Nephron progenitor cell (in vitro differentiated cells): ENCODE measurements at regions not wholly inside any gene's neighbourhood (a gene's known extent, or its start where the extent isn't known, plus 50 kb on each side); places are given as distances from the start of the nearest gene placed in this dataset.

Experiments
- DNase-seq: peaks from one replicate; pipeline ENCODE4 v3.0.0; 2021
- H3K27ac Mint-ChIP-seq: 2 replicates; pipeline ENCODE4 v1.8.0; 2021; ENCODE audit warnings: mild to moderate bottlenecking, moderate library complexity, mixed read lengths
- H3K27me3 Mint-ChIP-seq: 2 replicates; pipeline ENCODE4 v1.8.0; 2021; ENCODE audit warnings: mild to moderate bottlenecking, low read depth, mixed read lengths; ENCODE audit not compliant: poor library complexity
- H3K36me3 Mint-ChIP-seq: 2 replicates; pipeline ENCODE4 v1.8.0; 2021; ENCODE audit warnings: low read depth, mixed read lengths
- H3K4me1 Mint-ChIP-seq: 2 replicates; pipeline ENCODE4 v1.8.0; 2021; ENCODE audit warnings: mixed read lengths
- H3K4me3 Mint-ChIP-seq: 2 replicates; pipeline ENCODE4 v1.8.0; 2021; ENCODE audit warnings: mild to moderate bottlenecking, moderate library complexity, mixed read lengths
- H3K9me3 Mint-ChIP-seq: 2 replicates; pipeline ENCODE4 v1.8.0; 2021; ENCODE audit warnings: mild to moderate bottlenecking, moderate library complexity, mixed read lengths
- TF ChIP-seq, protein P1 (sequence below): fragments of 200-600 bp; sonication (generic); IDR thresholded peaks from 2 replicates; pipeline ENCODE4 v1.5.0; 2021; ENCODE audit warnings: antibody characterized with exemption

DNA sequence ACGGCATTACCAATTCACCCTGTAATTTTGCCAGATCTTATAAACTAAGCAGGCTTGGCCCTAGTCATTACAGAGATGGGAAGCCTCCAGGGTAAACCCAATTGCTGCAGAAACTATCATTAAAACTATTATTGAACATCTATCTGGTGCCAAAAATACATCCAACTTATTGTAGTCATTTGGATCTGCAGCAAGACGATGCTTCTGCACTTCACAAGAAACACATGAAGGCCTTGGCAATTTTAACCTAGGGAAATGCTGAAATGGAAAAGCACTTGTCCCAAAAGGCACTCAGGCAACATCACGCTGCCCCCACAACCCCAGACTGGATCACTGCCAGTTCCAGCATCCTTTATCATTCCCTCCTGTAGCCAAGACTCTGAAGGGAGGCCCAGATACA lies 85.3 kb upstream of the ACVR2A start:
- no peak for DNase-seq
- H3K27ac Mint-ChIP-seq: no peak overlapping the region
- no peaks in the 10 kb centered on the region for H3K27me3 Mint-ChIP-seq
- H3K9me3 Mint-ChIP-seq: peaks cover 12% of the 10 kb centered on the region
- TF ChIP-seq, protein P1, sequence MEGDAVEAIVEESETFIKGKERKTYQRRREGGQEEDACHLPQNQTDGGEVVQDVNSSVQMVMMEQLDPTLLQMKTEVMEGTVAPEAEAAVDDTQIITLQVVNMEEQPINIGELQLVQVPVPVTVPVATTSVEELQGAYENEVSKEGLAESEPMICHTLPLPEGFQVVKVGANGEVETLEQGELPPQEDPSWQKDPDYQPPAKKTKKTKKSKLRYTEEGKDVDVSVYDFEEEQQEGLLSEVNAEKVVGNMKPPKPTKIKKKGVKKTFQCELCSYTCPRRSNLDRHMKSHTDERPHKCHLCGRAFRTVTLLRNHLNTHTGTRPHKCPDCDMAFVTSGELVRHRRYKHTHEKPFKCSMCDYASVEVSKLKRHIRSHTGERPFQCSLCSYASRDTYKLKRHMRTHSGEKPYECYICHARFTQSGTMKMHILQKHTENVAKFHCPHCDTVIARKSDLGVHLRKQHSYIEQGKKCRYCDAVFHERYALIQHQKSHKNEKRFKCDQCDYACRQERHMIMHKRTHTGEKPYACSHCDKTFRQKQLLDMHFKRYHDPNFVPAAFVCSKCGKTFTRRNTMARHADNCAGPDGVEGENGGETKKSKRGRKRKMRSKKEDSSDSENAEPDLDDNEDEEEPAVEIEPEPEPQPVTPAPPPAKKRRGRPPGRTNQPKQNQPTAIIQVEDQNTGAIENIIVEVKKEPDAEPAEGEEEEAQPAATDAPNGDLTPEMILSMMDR: no peak
- H3K4me1 Mint-ChIP-seq: peaks cover 7% of the 10 kb centered on the region
- no peak overlapping the region for H3K4me3 Mint-ChIP-seq
- peaks cover 5% of the 10 kb centered on the region for H3K36me3 Mint-ChIP-seq

DNA sequence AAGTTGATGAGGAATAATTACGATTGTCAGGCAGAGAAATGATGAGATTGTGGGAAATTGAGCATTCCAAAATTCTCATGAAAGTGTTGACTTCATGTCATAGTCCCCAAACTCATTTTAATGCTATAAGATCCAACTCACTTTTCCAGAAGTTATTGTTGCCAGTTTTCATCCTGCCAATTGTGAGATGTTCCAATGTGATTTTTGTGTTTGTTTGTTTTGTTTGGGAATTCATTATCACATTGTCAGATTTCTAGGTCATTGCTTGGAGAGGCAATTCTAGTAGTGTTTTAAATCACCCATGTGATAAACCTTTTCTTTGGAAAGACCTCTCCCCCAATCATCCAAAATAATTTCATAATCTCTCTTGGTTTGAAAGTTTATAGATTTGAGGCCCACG lies 86.0 kb upstream of the ACVR2A start:
- H3K9me3 Mint-ChIP-seq: peaks cover 8% of the 10 kb centered on the region
- no peak for DNase-seq
- peaks cover 3% of the 10 kb centered on the region for H3K36me3 Mint-ChIP-seq
- no peak overlapping the region for H3K4me3 Mint-ChIP-seq
- H3K27me3 Mint-ChIP-seq: no peaks in the 10 kb centered on the region
- TF ChIP-seq, protein P1: no peak
- H3K4me1 Mint-ChIP-seq: peaks cover 7% of the 10 kb centered on the region
- no peak overlapping the region for H3K27ac Mint-ChIP-seq

DNA sequence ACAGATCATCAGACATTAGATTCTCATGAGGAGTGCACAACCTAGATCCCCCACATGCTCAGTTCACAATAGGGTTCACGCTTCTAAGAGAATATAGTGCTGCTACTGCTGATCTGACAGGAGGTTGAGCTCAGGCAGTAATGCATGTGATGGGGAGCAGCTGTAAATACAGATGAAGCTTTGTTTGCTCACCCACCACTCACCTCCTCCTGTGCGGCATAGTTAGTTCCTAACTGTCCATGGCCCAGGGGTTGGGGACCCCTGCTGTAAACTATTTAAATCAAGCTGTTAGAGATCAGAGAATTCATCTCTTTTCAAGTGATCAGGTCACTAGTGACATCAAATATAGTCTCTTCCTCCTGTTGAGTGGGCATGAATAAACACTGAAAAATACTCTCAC lies 88.8 kb upstream of the ACVR2A start:
- Mint-ChIP-seq H3K27me3 (no peaks in the 10 kb centered on the region), H3K36me3 (no peaks in the 10 kb centered on the region), H3K4me1 (peaks cover 7% of the 10 kb centered on the region), H3K9me3 (no peaks in the 10 kb centered on the region), H3K4me3 (no peak overlapping the region), H3K27ac (no peak overlapping the region)
- no peak for DNase-seq
- TF ChIP-seq, protein P1: no peak

DNA sequence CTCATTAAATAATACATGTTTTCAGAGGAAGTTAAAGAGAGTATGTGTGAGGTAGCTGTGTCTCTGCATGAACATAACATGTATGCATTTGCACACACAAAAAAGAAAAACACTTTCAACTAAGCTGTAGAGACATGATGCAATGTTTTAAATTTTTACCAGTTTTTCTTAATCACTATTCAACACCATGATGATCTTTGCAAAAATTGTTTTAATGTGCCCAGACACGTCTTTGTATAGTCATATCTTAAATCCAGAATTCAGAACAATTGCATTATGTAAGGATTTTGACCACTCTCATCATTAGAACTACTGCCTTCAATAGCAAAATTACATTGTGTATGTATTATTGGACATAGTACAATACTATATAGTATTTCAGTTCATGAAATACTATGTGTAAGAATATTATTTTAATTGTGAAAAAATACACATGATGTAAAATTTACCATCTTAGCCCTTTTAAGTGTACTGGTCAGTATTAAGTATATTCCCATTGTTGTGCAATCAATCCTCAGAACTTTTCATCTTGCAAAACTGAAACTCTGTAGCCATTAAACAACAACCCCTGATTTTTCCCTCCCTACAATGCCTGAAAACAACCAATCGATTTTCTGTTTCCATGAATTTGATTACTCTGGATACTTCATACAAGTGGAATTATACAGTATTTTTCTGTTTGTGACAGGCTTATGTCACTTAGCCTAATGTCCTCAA lies 104.5 kb upstream of the ACVR2A start:
- Mint-ChIP-seq H3K27me3 (no peaks in the 10 kb centered on the region), H3K9me3 (peaks cover 6% of the 10 kb centered on the region), H3K4me3 (no peak overlapping the region), H3K36me3 (no peaks in the 10 kb centered on the region), H3K4me1 (no peaks in the 10 kb centered on the region), H3K27ac (no peak overlapping the region)
- DNase-seq: no peak
- TF ChIP-seq, protein P1: no peak

DNA sequence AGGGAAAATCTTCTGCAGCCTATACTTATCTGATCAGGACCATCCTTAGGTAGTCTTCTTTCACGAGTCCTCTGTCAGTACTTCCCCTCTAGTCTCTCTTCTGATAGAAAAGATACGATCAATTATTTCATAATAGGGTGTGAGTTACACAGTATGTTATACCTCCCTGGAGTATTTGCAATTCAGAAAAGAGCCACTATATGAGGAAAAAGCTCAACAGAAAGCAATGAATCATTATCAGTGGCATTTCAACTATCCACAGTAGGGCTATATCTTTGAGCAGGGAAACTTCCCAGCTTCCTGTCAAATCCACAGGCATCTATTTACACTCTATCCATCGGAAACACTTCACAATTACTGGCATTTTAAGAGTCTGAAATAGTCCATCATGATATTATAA lies 105.3 kb upstream of the ACVR2A start:
- Mint-ChIP-seq H3K36me3 (no peaks in the 10 kb centered on the region), H3K4me3 (no peak overlapping the region)
- TF ChIP-seq, protein P1: no peak

DNA sequence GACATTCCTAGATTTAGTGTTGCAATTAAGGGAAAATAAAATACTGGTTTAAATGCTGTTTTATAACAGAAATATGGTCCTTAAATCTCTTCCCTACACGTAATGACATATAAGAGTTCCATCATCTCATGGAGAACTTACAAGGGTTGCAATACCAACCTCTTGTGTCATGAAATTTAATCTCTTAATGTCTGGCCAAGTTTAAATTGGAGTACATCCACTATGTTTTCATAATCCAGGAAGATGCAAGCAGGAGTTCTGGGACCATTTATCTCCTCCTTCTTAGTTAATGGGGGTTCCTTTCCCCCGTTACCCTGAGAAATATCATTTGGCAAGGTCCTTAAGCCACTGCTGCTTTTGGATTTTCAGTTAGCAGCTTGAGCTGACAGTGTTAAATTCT lies 126.0 kb upstream of the ACVR2A start:
- Mint-ChIP-seq H3K27me3 (peaks cover 3% of the 10 kb centered on the region), H3K4me3 (no peak overlapping the region), H3K9me3 (no peaks in the 10 kb centered on the region), H3K4me1 (no peaks in the 10 kb centered on the region), H3K27ac (no peak overlapping the region), H3K36me3 (no peaks in the 10 kb centered on the region)
- TF ChIP-seq, protein P1: no peak
- DNase-seq: no peak

More for the DNA sequence above, 105.3 kb upstream of the ACVR2A start:
- Mint-ChIP-seq H3K27ac (no peak overlapping the region), H3K27me3 (no peaks in the 10 kb centered on the region), H3K9me3 (peaks cover 10% of the 10 kb centered on the region), H3K4me1 (no peaks in the 10 kb centered on the region)
- DNase-seq: no peak
